ENCODE measurements at regions not wholly inside any gene's neighbourhood (a gene's known extent, or its start where the extent isn't known, plus 50 kb on each side); places are given as distances from the start of the nearest gene placed in this dataset.

- no peak for DNase-seq (ENCODE audit: low read depth)
Measured at GRCh38 chr13:111476197-111476596, 155.8 kb downstream of the TEX29 start.

- DNase-seq (ENCODE audit: low read depth), result no peak
Measured at GRCh38 chr13:111479412-111479811, 159.0 kb downstream of the TEX29 start.

GRCh38 chr13:111480503-111480902 lies 160.1 kb downstream of the TEX29 start:
- DNase-seq (ENCODE audit: low read depth), result no peak

GRCh38 chr13:111480976-111481375 lies 160.5 kb downstream of the TEX29 start:
- DNase-seq (ENCODE audit: low read depth), result no peak

- DNase-seq (ENCODE audit: low read depth), result no peak
Measured at GRCh38 chr13:111482126-111482525, 161.7 kb downstream of the TEX29 start.

GRCh38 chr13:111482806-111483620 lies 162.6 kb downstream of the TEX29 start:
- DNase-seq (ENCODE audit: low read depth), result no peak

GRCh38 chr13:111483621-111483987 lies 163.2 kb downstream of the TEX29 start:
- no peak for DNase-seq (ENCODE audit: low read depth)

GRCh38 chr13:111484141-111484925 lies 163.9 kb downstream of the TEX29 start:
- DNase-seq (ENCODE audit: low read depth), result no peak

GRCh38 chr13:111484959-111485358 lies 164.5 kb downstream of the TEX29 start:
- DNase-seq (ENCODE audit: low read depth), result no peak

- DNase-seq (ENCODE audit: low read depth), result no peak
Measured at GRCh38 chr13:111485491-111486250, 165.2 kb downstream of the TEX29 start.

GRCh38 chr13:111486331-111486730 lies 165.9 kb downstream of the TEX29 start:
- DNase-seq (ENCODE audit: low read depth), result no peak

GRCh38 chr13:111486801-111487200 lies 166.4 kb downstream of the TEX29 start:
- DNase-seq (ENCODE audit: low read depth), result no peak

- DNase-seq (ENCODE audit: low read depth), result no peak
Measured at GRCh38 chr13:111488486-111489132, 168.2 kb downstream of the TEX29 start.

- DNase-seq (ENCODE audit: low read depth), result no peak
Measured at GRCh38 chr13:111489301-111489700, 168.9 kb downstream of the TEX29 start.

GRCh38 chr13:111490611-111491010 lies 170.2 kb downstream of the TEX29 start:
- no peak for DNase-seq (ENCODE audit: low read depth)

- no peak for DNase-seq (ENCODE audit: low read depth)
Measured at GRCh38 chr13:111491021-111491420, 170.6 kb downstream of the TEX29 start.

- DNase-seq (ENCODE audit: low read depth), result no peak
Measured at GRCh38 chr13:111491659-111492058, 171.2 kb downstream of the TEX29 start.

- DNase-seq (ENCODE audit: low read depth), result no peak
Measured at GRCh38 chr13:111492341-111492950, 172.0 kb downstream of the TEX29 start.

- no peak for DNase-seq (ENCODE audit: low read depth)
Measured at GRCh38 chr13:111492958-111493357, 172.5 kb downstream of the TEX29 start.

- DNase-seq (ENCODE audit: low read depth), result no peak
Measured at GRCh38 chr13:111493468-111493867, 173.0 kb downstream of the TEX29 start.

- no peak for DNase-seq (ENCODE audit: low read depth)
Measured at GRCh38 chr13:111494641-111495040, 174.2 kb downstream of the TEX29 start.
